ENCODE measurements at regions not wholly inside any gene's neighbourhood (a gene's known extent, or its start where the extent isn't known, plus 50 kb on each side); places are given as distances from the start of the nearest gene placed in this dataset.

DNA sequence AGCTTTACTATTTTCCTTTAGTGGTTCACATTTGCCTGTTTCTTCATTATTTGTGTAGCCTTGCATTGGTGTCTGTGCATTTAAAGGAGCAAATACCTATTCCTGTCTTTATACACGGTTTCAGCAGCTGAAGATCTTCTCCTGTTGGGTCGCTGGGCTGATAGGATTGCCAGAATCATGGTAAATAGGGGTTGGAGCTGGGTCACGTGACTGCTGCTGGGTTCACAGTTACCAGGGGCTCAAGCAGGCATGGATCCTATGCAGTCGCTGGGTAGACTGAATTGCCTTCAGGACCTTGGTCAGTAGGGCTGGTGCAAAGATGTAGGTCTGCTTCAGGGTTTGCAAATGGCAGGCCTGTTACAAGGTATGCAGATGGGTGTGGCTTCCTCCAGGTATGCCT lies 398.4 kb downstream of the RPS29 start:
- TF ChIP-seq, protein P1, sequence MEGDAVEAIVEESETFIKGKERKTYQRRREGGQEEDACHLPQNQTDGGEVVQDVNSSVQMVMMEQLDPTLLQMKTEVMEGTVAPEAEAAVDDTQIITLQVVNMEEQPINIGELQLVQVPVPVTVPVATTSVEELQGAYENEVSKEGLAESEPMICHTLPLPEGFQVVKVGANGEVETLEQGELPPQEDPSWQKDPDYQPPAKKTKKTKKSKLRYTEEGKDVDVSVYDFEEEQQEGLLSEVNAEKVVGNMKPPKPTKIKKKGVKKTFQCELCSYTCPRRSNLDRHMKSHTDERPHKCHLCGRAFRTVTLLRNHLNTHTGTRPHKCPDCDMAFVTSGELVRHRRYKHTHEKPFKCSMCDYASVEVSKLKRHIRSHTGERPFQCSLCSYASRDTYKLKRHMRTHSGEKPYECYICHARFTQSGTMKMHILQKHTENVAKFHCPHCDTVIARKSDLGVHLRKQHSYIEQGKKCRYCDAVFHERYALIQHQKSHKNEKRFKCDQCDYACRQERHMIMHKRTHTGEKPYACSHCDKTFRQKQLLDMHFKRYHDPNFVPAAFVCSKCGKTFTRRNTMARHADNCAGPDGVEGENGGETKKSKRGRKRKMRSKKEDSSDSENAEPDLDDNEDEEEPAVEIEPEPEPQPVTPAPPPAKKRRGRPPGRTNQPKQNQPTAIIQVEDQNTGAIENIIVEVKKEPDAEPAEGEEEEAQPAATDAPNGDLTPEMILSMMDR (IDR thresholded peaks at IDR 0.05): no peak
- no peak for TF ChIP-seq EZH2 (IDR thresholded peaks at IDR 0.05; ENCODE audit: borderline replicate concordance, insufficient read depth, low read depth, low read length, poor library complexity, severe bottlenecking)
